ENCODE measurements at regions not wholly inside any gene's neighbourhood (a gene's known extent, or its start where the extent isn't known, plus 50 kb on each side); places are given as distances from the start of the nearest gene placed in this dataset.

- TF ChIP-seq ZNF574 (CRISPR knock-in tag; IDR thresholded peaks at IDR 0.05) (peak; percentile 21; the same call in 1 of the 2 replicates), MED1 (CRISPR knock-in tag; IDR thresholded peaks at IDR 0.05) (no peak), ARID5B (CRISPR knock-in tag; IDR thresholded peaks at IDR 0.05) (peak; percentile 72), ZBTB2 (CRISPR knock-in tag; IDR thresholded peaks at IDR 0.05; ENCODE audit: low read depth) (no peak), PHF21A (CRISPR knock-in tag; IDR thresholded peaks at IDR 0.05) (0 out of 2 replicates have a peak, but pooled peaks have one; percentile 42), FOSL2 (CRISPR knock-in tag; IDR thresholded peaks at IDR 0.05) (peak; percentile 14; the same call in 1 of the 2 replicates), ZNF30 (CRISPR knock-in tag; IDR thresholded peaks at IDR 0.05) (0 out of 2 replicates have a peak, but pooled peaks have one; percentile 23), HNRNPLL (IDR thresholded peaks at IDR 0.05; ENCODE audit: low read depth, low read length, poor library complexity, severe bottlenecking) (peak; percentile 36), ZNF644 (CRISPR knock-in tag; IDR thresholded peaks at IDR 0.05; ENCODE audit: low read depth) (0 out of 2 replicates have a peak, but pooled peaks have one; percentile 29), TCF7L2 (IDR thresholded peaks at IDR 0.05; ENCODE audit: low read depth, low read length) (no peak), ZNF687 (CRISPR knock-in tag; IDR thresholded peaks at IDR 0.05) (peak; percentile 58; the same call in 1 of the 2 replicates), THAP9 (CRISPR knock-in tag; IDR thresholded peaks at IDR 0.05; ENCODE audit: borderline replicate concordance) (peak; percentile 45; the same call in 1 of the 2 replicates)
These were observed 131.4 kb upstream of the SLC1A4 start (continued) for GRCh38 chr2:64857581-64858471.

All from HepG2 (cell line).